HG02884 (cell line): ENCODE measurements at regions not wholly inside any gene's neighbourhood (a gene's known extent, or its start where the extent isn't known, plus 50 kb on each side); places are given as distances from the start of the nearest gene placed in this dataset.
"Not testable (repeated sequence)": the region's sequence is repeated elsewhere in the genome, so short reads cannot be mapped to it uniquely, and the experiment has no call there.

Experiments
- ATAC-seq: cut with Tn5 transposase; IDR thresholded peaks from one replicate; pipeline ENCODE4 v1.9.1; 2021; ENCODE audit warnings: mild to moderate bottlenecking, moderate library complexity; ENCODE audit not compliant: unreplicated experiment

- ATAC-seq: no peak
Observed at GRCh38 chr1:81304187-81304586, 496.5 kb upstream of the ADGRL2 start.

- no peak for ATAC-seq
Observed at GRCh38 chr1:81299892-81300291, 500.8 kb upstream of the ADGRL2 start.

GRCh38 chr1:81298266-81298665 lies 502.5 kb upstream of the ADGRL2 start:
- ATAC-seq: no peak

GRCh38 chr1:81296601-81297000 lies 504.1 kb upstream of the ADGRL2 start:
- ATAC-seq: no peak

GRCh38 chr1:81290326-81290725 lies 510.4 kb upstream of the ADGRL2 start:
- ATAC-seq: no peak

- no peak for ATAC-seq
Observed at GRCh38 chr1:81288689-81289088, 512.0 kb upstream of the ADGRL2 start.

- ATAC-seq: no peak
Observed at GRCh38 chr1:81287411-81288080, 513.2 kb upstream of the ADGRL2 start.

GRCh38 chr1:81270051-81270450 lies 530.7 kb upstream of the ADGRL2 start:
- ATAC-seq: no peak

GRCh38 chr1:81264976-81265375 lies 535.8 kb upstream of the ADGRL2 start:
- no peak for ATAC-seq

- ATAC-seq: no peak
Observed at GRCh38 chr1:81259625-81260411, 540.9 kb upstream of the ADGRL2 start.

- no peak for ATAC-seq
Observed at GRCh38 chr1:81254560-81254959, 546.2 kb upstream of the ADGRL2 start.

GRCh38 chr1:81254068-81254467 lies 546.7 kb upstream of the ADGRL2 start:
- ATAC-seq: no peak

GRCh38 chr1:81252471-81253151 lies 548.1 kb upstream of the ADGRL2 start:
- no peak for ATAC-seq

- not testable (repeated sequence) for ATAC-seq
Observed at GRCh38 chr1:81250825-81251224, 549.9 kb upstream of the ADGRL2 start.

- not testable (repeated sequence) for ATAC-seq
Observed at GRCh38 chr1:81245084-81245715, 555.5 kb upstream of the ADGRL2 start.

GRCh38 chr1:81244612-81245011 lies 556.1 kb upstream of the ADGRL2 start:
- not testable (repeated sequence) for ATAC-seq

GRCh38 chr1:81242103-81242502 lies 558.6 kb upstream of the ADGRL2 start:
- no peak for ATAC-seq

- ATAC-seq: no peak
Observed at GRCh38 chr1:81238129-81238528, 562.6 kb upstream of the ADGRL2 start.

- no peak for ATAC-seq
Observed at GRCh38 chr1:81237473-81238089, 563.2 kb upstream of the ADGRL2 start.

GRCh38 chr1:81234237-81234636 lies 566.5 kb upstream of the ADGRL2 start:
- ATAC-seq: no peak

- no peak for ATAC-seq
Observed at GRCh38 chr1:81233591-81233990, 567.1 kb upstream of the ADGRL2 start.
